Activated T-helper 17 cell treated with anti-CD3 and anti-CD28 coated beads, Interleukin-2, amount 50 U/mL, for 72 hours (primary cell): ENCODE measurements at regions not wholly inside any gene's neighbourhood (a gene's known extent, or its start where the extent isn't known, plus 50 kb on each side); places are given as distances from the start of the nearest gene placed in this dataset.
"Not testable (repeated sequence)": the region's sequence is repeated elsewhere in the genome, so short reads cannot be mapped to it uniquely, and the experiment has no call there.

Experiments
- ATAC-seq: fragments of 150-1000 bp; cut with Tn5 transposase; replicated peaks from 2 replicates; pipeline ENCODE4 v1.10.0; 2021; ENCODE audit warnings: mild to moderate bottlenecking, moderate library complexity
- H3K27ac Mint-ChIP-seq: one replicate; pipeline ENCODE4 v1.8.0; 2022; ENCODE audit warnings: mixed read lengths
- H3K27me3 Mint-ChIP-seq: one replicate; pipeline ENCODE4 v1.8.0; 2022; ENCODE audit warnings: mixed read lengths
- H3K36me3 Mint-ChIP-seq: one replicate; pipeline ENCODE4 v1.8.0; 2022; ENCODE audit warnings: low read depth, mild to moderate bottlenecking, mixed read lengths
- H3K4me1 Mint-ChIP-seq: one replicate; pipeline ENCODE4 v1.8.0; 2022; ENCODE audit warnings: mixed read lengths
- H3K4me3 Mint-ChIP-seq: one replicate; pipeline ENCODE4 v1.8.0; 2022; ENCODE audit warnings: mild to moderate bottlenecking, mixed read lengths
- H3K9me3 Mint-ChIP-seq: one replicate; pipeline ENCODE4 v1.8.0; 2022; ENCODE audit warnings: mixed read lengths

DNA sequence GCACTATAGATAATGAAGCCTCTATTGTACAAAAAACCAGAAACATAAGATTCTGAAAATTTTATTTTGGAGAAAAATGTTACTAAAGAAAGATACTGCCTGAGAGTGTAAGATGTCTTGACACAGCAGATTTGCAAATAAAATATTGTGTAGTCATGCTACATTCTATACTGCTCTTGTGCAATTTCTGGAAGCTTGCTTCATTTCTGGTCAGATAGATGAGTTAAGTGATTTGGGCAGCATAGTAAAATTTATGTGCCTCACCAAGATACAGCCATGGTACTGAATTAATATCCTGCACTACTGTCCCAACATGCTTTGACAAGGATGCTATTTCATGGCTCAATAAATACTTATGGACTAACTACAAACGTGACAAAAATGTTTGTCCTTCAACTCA lies 55.1 kb upstream of the STARD13 start:
- no peaks in the 10 kb centered on the region for H3K9me3 Mint-ChIP-seq
- H3K4me1 Mint-ChIP-seq: no peaks in the 10 kb centered on the region
- ATAC-seq: no peak
- peaks cover 5% of the 10 kb centered on the region for H3K27me3 Mint-ChIP-seq
- no peak overlapping the region for H3K27ac Mint-ChIP-seq
- no peaks in the 10 kb centered on the region for H3K36me3 Mint-ChIP-seq
- no peak overlapping the region for H3K4me3 Mint-ChIP-seq

- Mint-ChIP-seq H3K4me1 (no peaks in the 10 kb centered on the region), H3K9me3 (no peaks in the 10 kb centered on the region), H3K27ac (no peak overlapping the region), H3K4me3 (no peak overlapping the region), H3K27me3 (peaks cover 5% of the 10 kb centered on the region), H3K36me3 (no peaks in the 10 kb centered on the region)
- no peak for ATAC-seq
Observed at GRCh38 chr13:33341861-33342452, 56.4 kb upstream of the STARD13 start.

- no peak overlapping the region for H3K27ac Mint-ChIP-seq
- no peak for ATAC-seq
- no peak overlapping the region for H3K4me3 Mint-ChIP-seq
- peaks cover 2% of the 10 kb centered on the region for H3K4me1 Mint-ChIP-seq
- no peaks in the 10 kb centered on the region for H3K9me3 Mint-ChIP-seq
- H3K36me3 Mint-ChIP-seq: no peaks in the 10 kb centered on the region
- peaks cover 20% of the 10 kb centered on the region for H3K27me3 Mint-ChIP-seq
Observed at GRCh38 chr13:33345842-33346241, 60.3 kb upstream of the STARD13 start.

DNA sequence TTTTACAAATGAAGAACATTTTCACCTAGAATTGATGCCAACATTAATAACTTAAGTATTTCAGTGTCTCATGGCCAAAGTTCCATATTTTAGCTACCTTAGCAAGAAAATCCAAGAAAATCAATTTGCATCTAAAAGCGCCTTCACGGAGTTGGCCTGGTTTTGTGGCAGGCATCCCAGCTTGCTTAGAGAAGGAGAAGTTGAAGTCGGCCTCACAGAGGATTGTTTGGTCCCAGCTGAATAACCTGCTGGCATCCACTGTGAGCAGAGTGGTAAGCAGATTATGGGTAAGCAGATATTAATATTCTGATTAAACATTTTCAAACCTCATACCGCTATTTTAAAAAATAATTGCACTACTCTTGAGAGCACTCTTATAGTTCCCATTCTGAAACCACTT lies 62.3 kb upstream of the STARD13 start:
- Mint-ChIP-seq H3K36me3 (no peaks in the 10 kb centered on the region), H3K4me1 (peaks cover 4% of the 10 kb centered on the region), H3K27ac (no peak overlapping the region), H3K4me3 (no peak overlapping the region), H3K9me3 (no peaks in the 10 kb centered on the region), H3K27me3 (peaks cover 35% of the 10 kb centered on the region)
- ATAC-seq: no peak

GRCh38 chr13:33348366-33348765 lies 62.8 kb upstream of the STARD13 start:
- Mint-ChIP-seq H3K27me3 (peaks cover 40% of the 10 kb centered on the region), H3K4me1 (peaks cover 4% of the 10 kb centered on the region), H3K27ac (no peak overlapping the region), H3K9me3 (no peaks in the 10 kb centered on the region), H3K4me3 (no peak overlapping the region), H3K36me3 (no peaks in the 10 kb centered on the region)
- ATAC-seq: no peak

GRCh38 chr13:33349288-33349985 lies 63.9 kb upstream of the STARD13 start:
- Mint-ChIP-seq H3K27me3 (peaks cover 46% of the 10 kb centered on the region), H3K4me1 (peaks cover 4% of the 10 kb centered on the region), H3K36me3 (no peaks in the 10 kb centered on the region), H3K9me3 (no peaks in the 10 kb centered on the region), H3K4me3 (no peak overlapping the region), H3K27ac (no peak overlapping the region)
- ATAC-seq: no peak

DNA sequence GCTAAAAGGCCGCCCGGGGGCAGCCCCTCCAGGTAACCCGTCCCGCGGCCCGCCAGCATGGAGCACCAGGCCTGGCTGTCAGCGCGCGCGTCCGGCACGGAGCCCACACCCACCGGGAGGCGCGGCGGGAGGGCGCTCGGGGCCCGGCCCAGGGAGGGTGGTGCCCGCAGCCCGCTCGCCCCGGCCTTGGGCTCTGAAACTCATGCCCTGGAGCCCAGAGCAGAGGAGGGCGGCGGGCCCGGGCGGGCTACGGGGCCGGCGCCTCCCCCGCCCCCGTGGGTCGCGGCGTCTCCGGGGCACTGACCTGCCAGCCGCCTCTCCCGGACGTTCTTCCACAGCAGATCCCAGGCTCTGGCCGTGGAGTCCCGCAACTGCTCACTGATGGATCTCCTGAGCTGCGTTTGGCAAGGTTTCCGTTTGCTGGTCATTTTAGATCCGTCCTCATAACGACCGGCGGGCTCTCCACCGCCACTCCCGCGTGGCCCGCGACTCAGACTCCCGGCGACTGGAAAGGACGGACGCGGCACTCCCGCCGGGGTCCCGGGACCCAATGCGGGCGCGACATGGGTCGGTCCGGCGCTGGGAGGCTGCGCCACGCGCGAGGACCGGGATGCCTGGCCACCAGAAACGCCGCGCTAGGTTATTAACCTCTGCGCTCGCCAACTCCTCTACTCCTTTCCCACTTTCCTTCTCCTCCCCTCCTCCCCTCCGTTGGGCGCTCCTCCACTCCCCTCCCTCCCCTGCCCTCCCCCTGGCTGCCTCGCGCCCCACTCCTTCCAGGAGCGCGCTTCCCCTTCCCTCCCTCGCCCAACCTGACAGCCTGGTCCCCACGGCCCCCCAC lies 64.7 kb upstream of the STARD13 start:
- ATAC-seq: no peak
- Mint-ChIP-seq H3K4me1 (peaks cover 4% of the 10 kb centered on the region), H3K4me3 (peak overlapping the region; percentile 23), H3K9me3 (no peaks in the 10 kb centered on the region), H3K27me3 (peaks cover 49% of the 10 kb centered on the region), H3K27ac (no peak overlapping the region), H3K36me3 (no peaks in the 10 kb centered on the region)

- Mint-ChIP-seq H3K4me3 (no peak overlapping the region), H3K27me3 (peaks cover 57% of the 10 kb centered on the region), H3K9me3 (no peaks in the 10 kb centered on the region), H3K4me1 (peaks cover 4% of the 10 kb centered on the region), H3K27ac (no peak overlapping the region), H3K36me3 (no peaks in the 10 kb centered on the region)
- no peak for ATAC-seq
Observed at GRCh38 chr13:33351319-33351718, 65.8 kb upstream of the STARD13 start.

GRCh38 chr13:33352041-33352440 lies 66.5 kb upstream of the STARD13 start:
- H3K27me3 Mint-ChIP-seq: peaks cover 57% of the 10 kb centered on the region
- no peaks in the 10 kb centered on the region for H3K9me3 Mint-ChIP-seq
- H3K4me3 Mint-ChIP-seq: no peak overlapping the region
- H3K4me1 Mint-ChIP-seq: peaks cover 4% of the 10 kb centered on the region
- no peak overlapping the region for H3K27ac Mint-ChIP-seq
- ATAC-seq: no peak
- H3K36me3 Mint-ChIP-seq: no peaks in the 10 kb centered on the region

DNA sequence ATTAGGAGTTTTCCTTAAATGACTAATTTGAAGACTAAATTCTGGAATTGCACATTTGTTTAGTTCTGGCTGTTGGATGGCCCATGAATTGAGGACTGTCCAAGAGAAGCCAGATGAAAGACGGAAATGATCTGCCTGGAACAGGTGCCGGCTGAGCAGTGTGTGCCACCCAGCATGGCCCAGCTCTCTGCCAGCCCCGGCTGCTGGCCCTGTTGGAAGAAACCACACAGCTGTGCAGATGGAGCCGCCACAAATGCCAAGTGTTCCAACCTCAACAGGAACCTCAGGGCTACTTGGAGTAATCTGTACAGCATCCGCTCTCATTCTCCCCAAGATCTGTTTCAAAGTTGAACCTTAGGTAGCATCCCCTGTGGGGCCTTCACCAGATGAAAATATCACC lies 67.0 kb upstream of the STARD13 start:
- Mint-ChIP-seq H3K36me3 (no peaks in the 10 kb centered on the region), H3K9me3 (no peaks in the 10 kb centered on the region), H3K27me3 (peaks cover 61% of the 10 kb centered on the region), H3K27ac (no peak overlapping the region), H3K4me3 (no peak overlapping the region), H3K4me1 (peaks cover 4% of the 10 kb centered on the region)
- no peak for ATAC-seq

DNA sequence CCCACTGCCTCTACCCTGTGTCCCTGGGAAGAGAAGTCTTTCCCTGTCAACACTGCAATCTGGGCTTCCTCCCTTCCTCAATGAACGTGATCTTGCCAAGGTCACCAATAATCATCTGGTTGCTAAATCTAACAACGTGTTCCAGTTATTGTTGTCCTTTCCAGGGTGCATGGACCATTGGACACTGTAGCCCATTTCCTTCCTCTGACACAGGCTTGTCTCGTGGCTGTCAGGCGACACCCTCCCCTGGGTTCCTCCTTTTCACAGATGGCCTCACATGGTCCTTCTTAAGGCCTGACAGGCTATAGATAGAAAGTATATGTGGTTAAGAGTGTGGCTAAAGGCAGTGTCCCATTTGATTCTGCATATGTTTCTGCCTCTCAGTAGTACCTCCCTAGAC lies 67.7 kb upstream of the STARD13 start:
- Mint-ChIP-seq H3K9me3 (no peaks in the 10 kb centered on the region), H3K4me1 (peaks cover 4% of the 10 kb centered on the region), H3K36me3 (no peaks in the 10 kb centered on the region), H3K27me3 (peaks cover 60% of the 10 kb centered on the region), H3K4me3 (no peak overlapping the region), H3K27ac (no peak overlapping the region)
- no peak for ATAC-seq

- no peak for ATAC-seq
- Mint-ChIP-seq H3K27ac (no peak overlapping the region), H3K4me1 (peaks cover 4% of the 10 kb centered on the region), H3K4me3 (no peak overlapping the region), H3K9me3 (no peaks in the 10 kb centered on the region), H3K27me3 (peaks cover 60% of the 10 kb centered on the region), H3K36me3 (no peaks in the 10 kb centered on the region)
Observed at GRCh38 chr13:33353646-33354045, 68.1 kb upstream of the STARD13 start.

DNA sequence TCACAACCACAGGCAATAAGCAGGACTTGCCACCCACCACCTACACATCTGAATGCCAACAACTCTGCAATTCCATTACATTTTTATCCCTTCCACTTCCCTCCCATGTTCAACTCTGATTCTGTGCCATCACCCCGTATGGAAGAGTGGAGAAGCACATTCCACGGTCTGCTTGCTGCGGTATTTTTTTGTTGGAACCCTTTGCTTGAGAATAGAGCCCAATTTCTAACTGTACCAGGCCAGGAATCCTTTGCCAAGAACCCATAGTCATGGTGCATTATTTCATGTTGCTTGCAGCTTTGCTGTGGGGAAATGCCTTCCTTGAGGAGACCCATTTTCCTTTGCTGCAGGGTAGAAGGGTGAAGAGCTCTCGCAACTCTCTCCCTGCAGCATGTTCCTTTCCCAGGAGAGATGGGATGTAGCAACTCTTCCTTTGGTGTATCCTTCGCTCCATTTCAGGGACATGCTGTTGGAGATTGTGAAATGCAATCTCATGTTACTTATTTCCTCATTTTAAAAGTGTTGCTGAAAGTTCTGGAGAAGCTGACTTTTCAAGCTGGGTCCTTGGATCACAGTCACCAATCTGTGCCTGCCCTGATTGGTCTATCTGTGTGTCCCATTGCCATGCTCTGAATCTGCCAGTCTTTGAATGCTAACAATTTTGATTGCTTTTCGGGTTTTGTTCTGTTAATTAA lies 69.8 kb upstream of the STARD13 start:
- H3K9me3 Mint-ChIP-seq: no peaks in the 10 kb centered on the region
- H3K27me3 Mint-ChIP-seq: peaks cover 52% of the 10 kb centered on the region
- no peak for ATAC-seq
- H3K4me3 Mint-ChIP-seq: no peak overlapping the region
- peaks cover 4% of the 10 kb centered on the region for H3K4me1 Mint-ChIP-seq
- H3K27ac Mint-ChIP-seq: no peak overlapping the region
- no peaks in the 10 kb centered on the region for H3K36me3 Mint-ChIP-seq

DNA sequence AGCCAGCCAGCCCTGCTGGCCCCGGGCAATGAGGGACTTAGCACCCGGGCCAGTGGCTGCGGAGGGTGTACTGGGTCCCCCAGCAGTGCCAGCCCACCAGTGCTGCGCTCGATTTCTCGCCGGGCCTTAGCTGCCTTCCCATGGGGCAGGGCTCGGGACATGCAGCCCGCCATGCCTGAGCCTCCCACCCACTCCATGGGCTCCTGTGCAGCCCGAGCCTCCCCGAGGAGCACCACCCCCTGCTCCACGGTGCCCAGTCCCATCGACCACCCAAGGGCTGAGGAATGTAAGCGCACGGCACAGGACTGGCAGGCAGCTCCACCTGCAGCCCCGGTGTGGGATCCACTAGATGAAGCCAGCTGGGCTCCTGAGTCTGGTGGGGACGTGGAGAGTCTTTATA lies 72.5 kb upstream of the STARD13 start:
- H3K36me3 Mint-ChIP-seq, H3K4me1 Mint-ChIP-seq, ATAC-seq, H3K9me3 Mint-ChIP-seq, H3K4me3 Mint-ChIP-seq, H3K27ac Mint-ChIP-seq: not testable (repeated sequence)
- peaks cover 34% of the 10 kb centered on the region for H3K27me3 Mint-ChIP-seq
